GM21825 (cell line): ENCODE measurements at regions not wholly inside any gene's neighbourhood (a gene's known extent, or its start where the extent isn't known, plus 50 kb on each side); places are given as distances from the start of the nearest gene placed in this dataset.
"Not testable (repeated sequence)": the region's sequence is repeated elsewhere in the genome, so short reads cannot be mapped to it uniquely, and the experiment has no call there.

Experiments used
- ATAC-seq: cut with Tn5 transposase; IDR thresholded peaks from one replicate; pipeline ENCODE4 v1.9.1; 2021; ENCODE audit warnings: mild to moderate bottlenecking, moderate library complexity; ENCODE audit not compliant: unreplicated experiment

GRCh38 chr5:106408141-106408540 lies 1262.6 kb downstream of the EFNA5 start:
- ATAC-seq: no peak

- ATAC-seq: no peak
These were observed 1269.2 kb downstream of the EFNA5 start for GRCh38 chr5:106401561-106401960.

- ATAC-seq: no peak
These were observed 1271.3 kb downstream of the EFNA5 start for GRCh38 chr5:106399391-106399790.

GRCh38 chr5:106397700-106398099 lies 1273.0 kb downstream of the EFNA5 start:
- no peak for ATAC-seq

GRCh38 chr5:106393276-106393675 lies 1277.5 kb downstream of the EFNA5 start:
- ATAC-seq: no peak

GRCh38 chr5:106392766-106393165 lies 1278.0 kb downstream of the EFNA5 start:
- ATAC-seq: no peak

- ATAC-seq: not testable (repeated sequence)
These were observed 1283.0 kb downstream of the EFNA5 start for GRCh38 chr5:106387767-106388166.

- ATAC-seq: no peak
These were observed 1284.5 kb downstream of the EFNA5 start for GRCh38 chr5:106386287-106386686.

GRCh38 chr5:106380736-106381135 lies 1290.0 kb downstream of the EFNA5 start:
- no peak for ATAC-seq

- no peak for ATAC-seq
These were observed 1294.2 kb downstream of the EFNA5 start for GRCh38 chr5:106376522-106376921.

- ATAC-seq: no peak
These were observed 1295.8 kb downstream of the EFNA5 start for GRCh38 chr5:106374956-106375355.

GRCh38 chr5:106368021-106368420 lies 1302.7 kb downstream of the EFNA5 start:
- ATAC-seq: no peak

GRCh38 chr5:106367281-106367680 lies 1303.5 kb downstream of the EFNA5 start:
- ATAC-seq: no peak

- ATAC-seq: no peak
These were observed 1307.2 kb downstream of the EFNA5 start for GRCh38 chr5:106363578-106363977.

GRCh38 chr5:106361905-106362304 lies 1308.8 kb downstream of the EFNA5 start:
- no peak for ATAC-seq

- ATAC-seq: no peak
These were observed 1339.3 kb downstream of the EFNA5 start for GRCh38 chr5:106331415-106331814.

- ATAC-seq: no peak
These were observed 1346.4 kb downstream of the EFNA5 start for GRCh38 chr5:106324356-106324755.

GRCh38 chr5:106321242-106321641 lies 1349.5 kb downstream of the EFNA5 start:
- ATAC-seq: no peak

GRCh38 chr5:106314221-106314824 lies 1356.4 kb downstream of the EFNA5 start:
- ATAC-seq: no peak

GRCh38 chr5:106312360-106312759 lies 1358.4 kb downstream of the EFNA5 start:
- ATAC-seq: no peak

GRCh38 chr5:106311230-106311915 lies 1359.4 kb downstream of the EFNA5 start:
- ATAC-seq: no peak

- no peak for ATAC-seq
These were observed 1363.5 kb downstream of the EFNA5 start for GRCh38 chr5:106307265-106307664.
